ENCODE measurements at regions not wholly inside any gene's neighbourhood (a gene's known extent, or its start where the extent isn't known, plus 50 kb on each side); places are given as distances from the start of the nearest gene placed in this dataset.

- Histone ChIP-seq H3K36me3 (no peaks in the 10 kb centered on the region), H3K27me3 (no peaks in the 10 kb centered on the region), H3K9me3 (no peaks in the 10 kb centered on the region), H3K4me3 (no peak overlapping the region)
- no peak for DNase-seq
Measured at GRCh38 chr6:47157063-47157462, 114.9 kb upstream of the ADGRF1 start.

GRCh38 chr6:47156196-47156595 is 114.1 kb upstream of the ADGRF1 start:
- Histone ChIP-seq H3K27me3 (no peaks in the 10 kb centered on the region), H3K9me3 (no peaks in the 10 kb centered on the region), H3K36me3 (no peaks in the 10 kb centered on the region), H3K4me3 (no peak overlapping the region)
- no peak for DNase-seq

GRCh38 chr6:47153404-47153755 is 111.2 kb upstream of the ADGRF1 start:
- H3K36me3 ChIP-seq, result no peaks in the 10 kb centered on the region
- no peak for DNase-seq
- no peaks in the 10 kb centered on the region for H3K9me3 ChIP-seq
- no peaks in the 10 kb centered on the region for H3K27me3 ChIP-seq
- no peak overlapping the region for H3K4me3 ChIP-seq

GRCh38 chr6:47152666-47153403 is 110.7 kb upstream of the ADGRF1 start:
- DNase-seq, result no peak

DNA sequence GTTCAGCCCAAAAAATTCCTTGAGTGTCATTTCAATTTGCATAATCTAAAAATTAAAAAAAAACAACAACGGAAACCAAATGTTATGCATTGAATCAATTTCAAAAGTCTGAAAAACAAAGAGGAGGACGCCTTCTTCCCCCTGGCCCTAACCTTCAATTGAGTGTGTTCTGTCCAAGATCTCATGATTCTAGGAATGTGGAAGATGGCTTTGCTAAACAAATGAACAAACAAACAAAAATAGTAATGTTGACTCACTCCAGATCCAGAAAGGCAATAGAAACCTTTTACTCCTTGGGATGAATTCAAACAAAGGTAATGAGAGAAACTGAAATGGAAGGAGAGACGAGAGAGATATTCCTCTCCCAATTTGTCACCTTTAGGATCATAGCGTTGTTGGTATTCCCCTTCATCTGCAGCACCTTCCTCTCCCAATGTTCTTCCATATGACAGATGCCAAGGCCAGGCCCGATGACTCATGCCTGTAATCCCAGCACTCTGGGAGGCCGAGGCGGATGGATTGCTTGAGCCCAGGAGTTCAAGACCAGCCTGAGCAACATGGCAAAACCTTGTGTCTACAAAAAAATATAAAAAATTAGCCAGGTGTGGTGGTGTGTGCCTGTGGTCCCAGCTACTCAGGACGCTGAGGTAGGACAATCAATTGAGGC is 109.2 kb upstream of the ADGRF1 start:
- no peak overlapping the region for H3K4me3 ChIP-seq
- H3K36me3 ChIP-seq, result no peaks in the 10 kb centered on the region
- DNase-seq, result no peak
- no peaks in the 10 kb centered on the region for H3K27me3 ChIP-seq
- no peaks in the 10 kb centered on the region for H3K9me3 ChIP-seq

More at GRCh38 chr6:47152666-47153403, 110.7 kb upstream of the ADGRF1 start:
- H3K9me3 ChIP-seq, result no peaks in the 10 kb centered on the region
- H3K27me3 ChIP-seq, result no peaks in the 10 kb centered on the region
- no peaks in the 10 kb centered on the region for H3K36me3 ChIP-seq
- H3K4me3 ChIP-seq, result no peak overlapping the region

DNA sequence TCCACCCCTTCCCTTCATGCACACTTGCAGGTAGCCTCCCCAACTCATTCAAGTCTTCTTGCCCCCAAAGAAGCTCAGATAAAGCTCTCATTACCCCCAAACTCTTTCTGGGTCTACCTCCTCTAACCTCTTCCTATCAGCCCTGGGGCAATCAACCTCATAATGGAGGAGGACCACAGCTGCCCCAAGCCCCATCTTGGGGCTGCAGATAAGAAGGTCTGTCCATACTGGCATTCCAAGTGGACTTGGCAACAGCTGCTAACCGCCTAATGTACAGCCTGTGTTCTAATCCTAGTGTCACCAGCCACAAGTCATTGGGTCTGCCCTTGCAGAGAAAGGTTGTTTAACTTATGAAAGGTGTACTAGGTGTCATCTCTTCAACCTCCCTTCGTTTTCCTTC is 107.4 kb upstream of the ADGRF1 start:
- Histone ChIP-seq H3K27me3 (no peaks in the 10 kb centered on the region), H3K4me3 (no peak overlapping the region), H3K9me3 (no peaks in the 10 kb centered on the region), H3K36me3 (no peaks in the 10 kb centered on the region)
- no peak for DNase-seq

DNA sequence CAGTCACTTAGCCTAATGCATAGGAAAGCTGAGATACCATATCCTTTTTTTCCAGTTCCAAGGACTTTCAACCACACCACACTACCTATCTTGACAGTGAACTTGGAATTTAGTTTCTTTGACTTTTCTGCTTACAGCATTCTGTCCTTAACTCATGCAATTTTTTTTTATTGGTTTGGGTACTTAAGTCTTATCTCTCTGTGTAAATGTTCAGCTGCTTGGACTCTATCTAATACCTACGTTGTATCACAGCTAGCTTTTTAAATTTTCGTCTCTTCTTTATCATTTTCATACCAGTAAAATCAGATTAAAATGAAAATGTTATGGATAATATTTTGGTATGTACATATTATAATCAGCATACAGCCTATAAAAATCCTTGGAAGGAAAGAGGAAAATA is 106.9 kb upstream of the ADGRF1 start:
- DNase-seq, result no peak
- Histone ChIP-seq H3K9me3 (no peaks in the 10 kb centered on the region), H3K4me3 (no peak overlapping the region), H3K36me3 (no peaks in the 10 kb centered on the region), H3K27me3 (no peaks in the 10 kb centered on the region)

DNA sequence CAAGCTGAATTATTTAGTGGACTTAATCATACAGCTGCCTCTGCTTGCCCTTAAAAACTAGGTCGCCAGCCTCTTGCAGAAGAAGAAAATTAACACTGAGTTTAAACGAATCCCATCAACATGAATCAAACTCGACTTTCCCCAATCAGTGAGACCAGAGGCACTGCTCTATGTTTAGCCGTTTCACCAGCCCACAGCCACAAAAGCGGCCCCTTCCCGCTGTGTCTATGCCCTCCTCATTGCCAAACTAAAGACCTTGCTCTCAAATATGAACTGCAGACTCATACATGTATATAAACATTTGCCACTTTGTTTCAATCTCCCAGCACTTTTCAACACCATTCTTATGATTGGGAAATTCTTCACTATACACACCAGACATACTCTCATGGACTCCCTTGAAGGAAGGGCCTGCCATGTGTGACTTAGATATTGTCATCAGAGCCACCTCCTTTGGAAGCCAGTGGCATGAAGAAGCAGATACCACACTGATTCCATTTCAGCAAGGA is 105.8 kb upstream of the ADGRF1 start:
- no peaks in the 10 kb centered on the region for H3K36me3 ChIP-seq
- no peaks in the 10 kb centered on the region for H3K9me3 ChIP-seq
- no peaks in the 10 kb centered on the region for H3K27me3 ChIP-seq
- no peak overlapping the region for H3K4me3 ChIP-seq
- no peak for DNase-seq

GRCh38 chr6:47147175-47147727 is 105.1 kb upstream of the ADGRF1 start:
- no peaks in the 10 kb centered on the region for H3K36me3 ChIP-seq
- no peaks in the 10 kb centered on the region for H3K9me3 ChIP-seq
- no peak for DNase-seq
- no peaks in the 10 kb centered on the region for H3K27me3 ChIP-seq
- H3K4me3 ChIP-seq, result no peak overlapping the region

DNA sequence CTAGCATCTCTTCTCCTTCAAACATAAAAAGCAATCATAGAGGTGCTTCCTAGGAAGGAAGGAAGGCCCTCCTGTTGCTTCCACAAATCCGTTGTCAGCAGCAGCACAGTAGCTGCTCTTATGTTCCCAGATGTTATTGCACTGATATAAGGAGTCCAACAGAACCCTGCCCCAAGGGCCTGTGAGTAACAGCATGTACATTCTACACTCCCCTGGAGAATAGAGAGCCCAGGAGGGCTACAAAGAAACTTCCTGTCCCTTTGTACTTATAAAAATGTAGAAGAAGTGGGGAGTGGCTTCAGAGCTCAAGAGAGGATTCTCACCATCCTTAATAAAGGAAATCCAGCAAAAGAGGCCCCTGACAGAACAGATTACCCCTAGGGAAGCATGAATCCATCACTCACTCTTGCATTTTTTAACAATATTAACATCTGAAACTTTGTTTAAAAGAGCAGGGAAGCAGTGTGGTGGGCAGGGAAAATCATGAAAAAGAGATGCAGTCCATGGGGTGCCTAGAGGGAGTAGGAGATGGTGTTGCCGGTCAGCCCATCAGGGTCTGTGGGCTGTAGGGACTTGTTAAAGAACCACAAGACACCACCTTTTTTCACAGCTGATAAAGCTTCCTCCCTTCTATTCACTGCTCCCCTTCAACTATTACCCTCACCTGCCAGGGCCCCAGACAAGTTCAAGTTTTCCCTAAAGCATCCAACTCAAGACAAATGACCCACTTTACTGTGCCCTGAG is 104.5 kb upstream of the ADGRF1 start:
- no peaks in the 10 kb centered on the region for H3K9me3 ChIP-seq
- H3K36me3 ChIP-seq, result no peaks in the 10 kb centered on the region
- no peak for DNase-seq

GRCh38 chr6:47145212-47145611 is 103.1 kb upstream of the ADGRF1 start:
- no peaks in the 10 kb centered on the region for H3K36me3 ChIP-seq
- no peaks in the 10 kb centered on the region for H3K9me3 ChIP-seq
- no peak overlapping the region for H3K4me3 ChIP-seq
- H3K27me3 ChIP-seq, result no peaks in the 10 kb centered on the region
- DNase-seq, result no peak

More for the DNA sequence above, 104.5 kb upstream of the ADGRF1 start:
- H3K27me3 ChIP-seq, result no peaks in the 10 kb centered on the region
- H3K4me3 ChIP-seq, result no peak overlapping the region

DNA sequence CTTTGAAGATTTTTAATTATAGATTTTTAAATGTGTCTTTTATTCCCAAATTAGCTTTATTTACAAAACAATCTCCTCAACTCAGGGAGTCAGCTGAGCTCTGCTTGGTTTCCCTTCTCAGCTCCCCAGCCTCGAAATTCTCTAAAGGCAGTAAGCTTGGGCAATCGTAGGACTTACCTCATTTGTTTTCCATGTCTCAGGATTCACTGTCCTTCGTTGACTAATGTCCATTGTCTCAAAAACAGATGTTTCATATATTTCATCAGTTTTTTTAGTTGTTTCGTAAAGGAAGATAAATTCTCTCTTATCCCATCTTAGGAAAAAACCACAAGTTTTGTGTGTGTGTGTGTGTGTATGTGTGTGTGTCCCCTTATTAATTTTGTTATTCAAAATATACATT is 102.2 kb upstream of the ADGRF1 start:
- no peaks in the 10 kb centered on the region for H3K36me3 ChIP-seq
- no peaks in the 10 kb centered on the region for H3K27me3 ChIP-seq
- no peak for DNase-seq

DNA sequence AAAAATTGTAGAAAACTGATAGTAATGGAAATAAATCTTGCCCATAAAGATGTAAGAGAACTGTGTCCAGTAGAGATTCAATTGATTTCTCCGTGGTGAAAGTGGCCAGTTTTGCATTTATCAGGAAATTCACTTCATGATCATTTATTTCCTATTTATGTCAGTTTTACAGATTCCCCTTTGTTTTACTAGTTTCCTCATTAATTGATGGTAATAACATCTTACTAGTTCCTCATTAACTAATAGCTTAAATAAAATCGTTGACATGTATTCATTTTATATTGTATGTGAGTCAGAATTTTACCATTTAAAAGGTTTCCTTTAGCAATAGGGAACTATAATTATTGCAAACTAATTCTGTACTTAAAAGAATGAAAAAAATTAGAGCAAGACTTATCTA is 99.8 kb upstream of the ADGRF1 start:
- Histone ChIP-seq H3K4me3 (no peak overlapping the region), H3K27me3 (no peaks in the 10 kb centered on the region), H3K9me3 (no peaks in the 10 kb centered on the region), H3K36me3 (no peaks in the 10 kb centered on the region)
- no peak for DNase-seq

More for the DNA sequence above, 102.2 kb upstream of the ADGRF1 start:
- Histone ChIP-seq H3K9me3 (no peaks in the 10 kb centered on the region), H3K4me3 (no peak overlapping the region)

DNA sequence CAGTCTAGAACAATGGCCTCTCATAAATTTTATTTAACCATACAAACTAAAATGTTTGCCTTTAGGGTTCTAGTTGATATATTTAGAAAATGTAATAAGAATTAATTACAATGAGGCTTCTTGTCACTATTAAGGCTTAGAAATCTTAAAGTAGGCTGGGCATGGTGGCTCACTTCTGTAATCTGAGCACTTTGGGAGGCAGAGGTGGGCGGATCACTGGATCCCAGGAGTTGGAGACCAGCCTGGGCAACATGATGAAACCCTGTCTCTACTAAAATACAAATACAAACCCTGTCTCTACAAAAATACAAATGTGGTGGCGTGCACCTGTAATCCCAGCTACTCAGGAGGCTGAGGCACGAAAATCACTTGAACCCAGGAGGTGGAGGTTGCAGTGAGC is 99.0 kb upstream of the ADGRF1 start:
- Histone ChIP-seq H3K4me3 (no peak overlapping the region), H3K36me3 (no peaks in the 10 kb centered on the region), H3K27me3 (no peaks in the 10 kb centered on the region), H3K9me3 (no peaks in the 10 kb centered on the region)
- no peak for DNase-seq

DNA sequence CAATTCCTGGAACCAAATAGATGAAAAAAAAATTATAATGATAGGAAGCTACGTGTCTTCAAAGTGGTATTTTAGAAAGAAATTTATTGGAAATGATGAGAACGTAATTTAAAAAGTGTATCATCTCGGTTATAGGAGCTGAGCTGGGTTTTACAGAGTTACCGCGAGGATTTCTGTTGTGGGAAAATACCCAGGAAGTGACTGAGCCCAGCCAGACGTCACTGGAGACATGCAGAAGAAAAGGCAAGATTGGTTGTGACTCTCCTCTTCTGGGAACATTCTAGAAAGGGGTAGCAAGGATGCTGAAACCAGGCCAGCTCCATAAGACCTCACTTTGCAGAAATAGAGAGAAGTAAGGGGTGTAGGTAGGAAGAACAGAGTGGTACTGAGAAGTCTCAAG is 95.9 kb upstream of the ADGRF1 start:
- no peak for DNase-seq
- Histone ChIP-seq H3K9me3 (no peaks in the 10 kb centered on the region), H3K27me3 (no peaks in the 10 kb centered on the region), H3K4me3 (no peak overlapping the region), H3K36me3 (no peaks in the 10 kb centered on the region)

DNA sequence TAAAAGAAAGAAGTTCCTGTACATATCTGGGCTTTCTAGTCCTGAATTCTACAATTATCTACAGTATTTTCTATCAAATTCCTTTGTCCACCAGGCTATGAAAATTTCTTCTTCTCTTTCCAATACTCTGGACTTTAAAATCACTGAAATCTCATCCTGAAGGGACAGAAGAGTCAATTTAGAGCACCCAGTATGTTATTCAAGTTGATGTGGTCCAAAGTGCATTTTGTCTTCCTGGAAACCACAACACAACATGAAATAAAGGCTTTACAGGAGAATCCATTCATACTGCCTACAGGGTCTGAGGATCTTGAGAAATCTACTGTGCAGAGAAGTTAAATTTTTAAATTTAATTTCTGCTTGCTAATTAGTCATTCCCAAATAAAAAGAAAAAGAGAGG is 94.9 kb upstream of the ADGRF1 start:
- Histone ChIP-seq H3K4me3 (no peak overlapping the region), H3K27me3 (no peaks in the 10 kb centered on the region), H3K9me3 (no peaks in the 10 kb centered on the region), H3K36me3 (no peaks in the 10 kb centered on the region)
- DNase-seq, result no peak

- no peak for DNase-seq
- no peaks in the 10 kb centered on the region for H3K36me3 ChIP-seq
- H3K9me3 ChIP-seq, result no peaks in the 10 kb centered on the region
- no peak overlapping the region for H3K4me3 ChIP-seq
- no peaks in the 10 kb centered on the region for H3K27me3 ChIP-seq
Measured at GRCh38 chr6:47135772-47136171, 93.6 kb upstream of the ADGRF1 start.
